ENCODE measurements at regions not wholly inside any gene's neighbourhood (a gene's known extent, or its start where the extent isn't known, plus 50 kb on each side); places are given as distances from the start of the nearest gene placed in this dataset.

DNA sequence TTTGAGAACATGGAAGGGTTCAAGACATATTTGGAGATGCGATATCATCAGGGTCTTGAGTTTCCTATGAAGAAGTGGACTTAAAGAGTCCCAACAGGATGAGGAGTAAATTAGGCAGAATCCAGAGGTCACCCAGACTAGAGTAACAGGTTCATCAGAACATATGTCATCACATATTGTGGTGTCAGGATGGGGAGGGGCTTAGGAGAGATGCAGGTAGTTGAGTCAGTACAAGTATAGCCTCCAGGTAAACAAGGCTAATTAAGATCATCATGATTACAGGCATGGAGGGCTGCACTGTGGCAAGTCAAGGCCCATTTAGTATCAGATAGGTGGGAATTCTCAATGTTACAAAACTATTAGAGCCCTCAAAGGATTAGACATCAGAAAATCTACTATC is 90.1 kb upstream of the PAK5 start:
- Histone ChIP-seq H3K36me3 (ENCODE audit: control insufficient read depth, insufficient read depth, low read length) (no peaks in the 10 kb centered on the region), H3K4me1 (ENCODE audit: control insufficient read depth, insufficient read depth, low read length) (no peaks in the 10 kb centered on the region), H3K9me3 (ENCODE audit: control insufficient read depth, low read length) (no peaks in the 10 kb centered on the region), H3K4me3 (ENCODE audit: low read length) (no peak overlapping the region), H3K27ac (ENCODE audit: low read depth, low read length) (no peak overlapping the region), H3K9ac (ENCODE audit: extremely low read depth, low read length, poor library complexity, severe bottlenecking) (no peak overlapping the region), H3K27me3 (ENCODE audit: control insufficient read depth, insufficient read depth, low read length, poor library complexity, severe bottlenecking) (no peaks in the 10 kb centered on the region)
- Mint-ChIP-seq H3K27ac (no peak overlapping the region), H3K4me3 (no peak overlapping the region), H3K27me3 (ENCODE audit: insufficient read depth) (no peaks in the 10 kb centered on the region), H3K9me3 (no peaks in the 10 kb centered on the region), H3K4me1 (no peaks in the 10 kb centered on the region), H3K36me3 (ENCODE audit: low read depth) (no peaks in the 10 kb centered on the region)
- no peak for DNase-seq
- 94 to 100% methylated on average over 1 of the region's 1 CpG for WGBS, 2 experiments (ENCODE audit: insufficient coverage in 1 of 2, insufficient read length in 1 of 2)
- TF ChIP-seq, protein P1, sequence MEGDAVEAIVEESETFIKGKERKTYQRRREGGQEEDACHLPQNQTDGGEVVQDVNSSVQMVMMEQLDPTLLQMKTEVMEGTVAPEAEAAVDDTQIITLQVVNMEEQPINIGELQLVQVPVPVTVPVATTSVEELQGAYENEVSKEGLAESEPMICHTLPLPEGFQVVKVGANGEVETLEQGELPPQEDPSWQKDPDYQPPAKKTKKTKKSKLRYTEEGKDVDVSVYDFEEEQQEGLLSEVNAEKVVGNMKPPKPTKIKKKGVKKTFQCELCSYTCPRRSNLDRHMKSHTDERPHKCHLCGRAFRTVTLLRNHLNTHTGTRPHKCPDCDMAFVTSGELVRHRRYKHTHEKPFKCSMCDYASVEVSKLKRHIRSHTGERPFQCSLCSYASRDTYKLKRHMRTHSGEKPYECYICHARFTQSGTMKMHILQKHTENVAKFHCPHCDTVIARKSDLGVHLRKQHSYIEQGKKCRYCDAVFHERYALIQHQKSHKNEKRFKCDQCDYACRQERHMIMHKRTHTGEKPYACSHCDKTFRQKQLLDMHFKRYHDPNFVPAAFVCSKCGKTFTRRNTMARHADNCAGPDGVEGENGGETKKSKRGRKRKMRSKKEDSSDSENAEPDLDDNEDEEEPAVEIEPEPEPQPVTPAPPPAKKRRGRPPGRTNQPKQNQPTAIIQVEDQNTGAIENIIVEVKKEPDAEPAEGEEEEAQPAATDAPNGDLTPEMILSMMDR (conservative IDR thresholded peaks at IDR 0.05): no peak

DNA sequence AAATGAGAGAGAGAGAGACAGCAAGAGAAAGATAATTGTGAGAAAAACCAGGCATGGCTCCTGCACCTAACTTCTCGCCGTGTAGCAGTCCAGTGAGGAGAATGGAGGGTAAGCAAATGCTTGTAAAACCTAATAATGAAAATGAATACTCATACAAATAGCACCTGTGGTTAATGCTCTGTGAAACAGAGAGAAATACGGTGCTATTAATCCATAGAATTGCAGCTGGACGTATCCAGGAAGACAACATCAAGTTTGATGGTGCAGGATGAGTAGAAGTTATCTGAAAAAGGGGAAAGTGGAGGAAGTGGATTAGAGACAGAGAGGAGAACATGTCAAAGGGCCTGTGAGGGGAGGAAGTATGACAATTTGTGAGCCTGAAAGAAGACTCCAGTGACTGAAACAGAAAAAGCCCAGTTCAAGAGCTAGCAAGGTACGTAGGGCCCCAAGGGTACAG is 89.4 kb upstream of the PAK5 start:
- TF ChIP-seq, protein P1 (conservative IDR thresholded peaks at IDR 0.05): no peak
- Mint-ChIP-seq H3K4me3 (no peak overlapping the region), H3K36me3 (ENCODE audit: low read depth) (no peaks in the 10 kb centered on the region), H3K27me3 (ENCODE audit: insufficient read depth) (no peaks in the 10 kb centered on the region), H3K4me1 (no peaks in the 10 kb centered on the region), H3K27ac (no peak overlapping the region), H3K9me3 (no peaks in the 10 kb centered on the region)
- Histone ChIP-seq H3K9me3 (ENCODE audit: control insufficient read depth, low read length) (no peaks in the 10 kb centered on the region), H3K9ac (ENCODE audit: extremely low read depth, low read length, poor library complexity, severe bottlenecking) (no peak overlapping the region), H3K27ac (ENCODE audit: low read depth, low read length) (no peak overlapping the region), H3K4me1 (ENCODE audit: control insufficient read depth, insufficient read depth, low read length) (no peaks in the 10 kb centered on the region), H3K36me3 (ENCODE audit: control insufficient read depth, insufficient read depth, low read length) (no peaks in the 10 kb centered on the region), H3K27me3 (ENCODE audit: control insufficient read depth, insufficient read depth, low read length, poor library complexity, severe bottlenecking) (no peaks in the 10 kb centered on the region), H3K4me3 (ENCODE audit: low read length) (no peak overlapping the region)
- 55 to 60% methylated on average over 3 of the region's 5 CpGs for WGBS, 2 experiments (ENCODE audit: insufficient coverage in 1 of 2, insufficient read length in 1 of 2)
- DNase-seq: no peak

DNA sequence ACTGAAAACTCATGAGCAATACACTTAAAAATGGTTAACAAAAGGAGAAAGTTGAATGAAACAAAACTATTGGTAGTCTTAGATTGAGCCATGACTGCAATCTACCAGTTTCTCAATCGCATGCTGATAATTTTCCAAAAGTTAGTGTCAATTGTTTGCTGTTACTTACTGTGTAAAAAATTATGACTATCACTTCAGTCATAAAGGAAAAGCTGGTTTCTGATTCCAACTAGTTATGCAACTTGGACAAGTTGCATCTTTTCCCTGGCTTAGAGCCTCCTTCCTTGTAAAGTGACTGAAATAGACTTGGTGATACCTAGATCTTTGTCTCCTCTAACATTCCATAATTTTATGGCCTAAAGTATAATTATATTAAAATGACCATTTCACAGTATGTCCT is 88.3 kb upstream of the PAK5 start:
- 95 to 100% methylated on average over 1 of the region's 1 CpG for WGBS, 2 experiments (ENCODE audit: insufficient coverage in 1 of 2, insufficient read length in 1 of 2)
- Mint-ChIP-seq H3K27ac (no peak overlapping the region), H3K36me3 (ENCODE audit: low read depth) (no peaks in the 10 kb centered on the region), H3K27me3 (ENCODE audit: insufficient read depth) (no peaks in the 10 kb centered on the region), H3K4me1 (no peaks in the 10 kb centered on the region), H3K9me3 (no peaks in the 10 kb centered on the region), H3K4me3 (no peak overlapping the region)
- Histone ChIP-seq H3K4me3 (ENCODE audit: low read length) (no peak overlapping the region), H3K27ac (ENCODE audit: low read depth, low read length) (no peak overlapping the region), H3K9me3 (ENCODE audit: control insufficient read depth, low read length) (no peaks in the 10 kb centered on the region), H3K27me3 (ENCODE audit: control insufficient read depth, insufficient read depth, low read length, poor library complexity, severe bottlenecking) (no peaks in the 10 kb centered on the region), H3K36me3 (ENCODE audit: control insufficient read depth, insufficient read depth, low read length) (no peaks in the 10 kb centered on the region), H3K4me1 (ENCODE audit: control insufficient read depth, insufficient read depth, low read length) (no peaks in the 10 kb centered on the region), H3K9ac (ENCODE audit: extremely low read depth, low read length, poor library complexity, severe bottlenecking) (no peak overlapping the region)
- DNase-seq: no peak
- TF ChIP-seq, protein P1 (conservative IDR thresholded peaks at IDR 0.05): no peak
